Tibial artery (tissue), 4 donors: ENCODE measurements at regions not wholly inside any gene's neighbourhood (a gene's known extent, or its start where the extent isn't known, plus 50 kb on each side); places are given as distances from the start of the nearest gene placed in this dataset.

ENCODE experiments used
- DNase-seq, 2 donors: peaks; one replicate each; pipeline ENCODE4 v3.0.0-alpha.2; 2019
- H3K27ac ChIP-seq, 2 donors: fragments of 200-600 bp; sonication (generic) in 1 of 2; 1 replicate in 1 of 2; 2 replicates in 1 of 2; pipeline ENCODE4 v1.5.1; 2018 to 2019; ENCODE audit warnings: mild to moderate bottlenecking in 1 of 2
- H3K27me3 ChIP-seq, 2 donors: fragments of 200-600 bp; sonication (generic) in 1 of 2; one replicate each; pipeline versions ENCODE4 v1.5.1 to v1.6.0; 2016 to 2019
- H3K36me3 ChIP-seq, 3 donors: fragments of 200-600 bp; sonication (generic) in 2 of 3; one replicate each; pipeline ENCODE4 v1.5.1; 2016 to 2019; ENCODE audit warnings: mild to moderate bottlenecking in 2 of 3
- H3K4me1 ChIP-seq, 4 donors: fragments of 200-600 bp; sonication (generic) in 2 of 4; 1 replicate in 3 of 4; 2 replicates in 1 of 4; pipeline ENCODE4 v1.5.1; 2016 to 2019
- H3K4me3 ChIP-seq, 2 donors: fragments of 200-600 bp; sonication (generic) in 1 of 2; 1 replicate in 1 of 2; 2 replicates in 1 of 2; pipeline ENCODE4 v1.5.1; 2018 to 2019; ENCODE audit warnings: mild to moderate bottlenecking in 2 of 2
- H3K9me3 ChIP-seq, 3 donors: fragments of 200-600 bp; sonication (generic) in 1 of 3; one replicate each; pipeline ENCODE4 v1.5.1; 2016 to 2019
- intact Hi-C: fragments of 100-400 bp; cut with DNase I; formaldehyde crosslinking; loops from one replicate; pipeline ENCODE4 v1.15.0; 2023; ENCODE audit warnings: low total_unique reads
- TF ChIP-seq, protein P1 (sequence below), 2 experiments: fragments of 200-600 bp in 1 of 2; fragments of 450-650 bp in 1 of 2; IDR thresholded peaks; one replicate each; pipeline ENCODE4 v1.5.1; 2017 to 2019; ENCODE audit warnings: antibody characterized with exemption in 2 of 2, mild to moderate bottlenecking in 1 of 2, moderate library complexity in 1 of 2

DNA sequence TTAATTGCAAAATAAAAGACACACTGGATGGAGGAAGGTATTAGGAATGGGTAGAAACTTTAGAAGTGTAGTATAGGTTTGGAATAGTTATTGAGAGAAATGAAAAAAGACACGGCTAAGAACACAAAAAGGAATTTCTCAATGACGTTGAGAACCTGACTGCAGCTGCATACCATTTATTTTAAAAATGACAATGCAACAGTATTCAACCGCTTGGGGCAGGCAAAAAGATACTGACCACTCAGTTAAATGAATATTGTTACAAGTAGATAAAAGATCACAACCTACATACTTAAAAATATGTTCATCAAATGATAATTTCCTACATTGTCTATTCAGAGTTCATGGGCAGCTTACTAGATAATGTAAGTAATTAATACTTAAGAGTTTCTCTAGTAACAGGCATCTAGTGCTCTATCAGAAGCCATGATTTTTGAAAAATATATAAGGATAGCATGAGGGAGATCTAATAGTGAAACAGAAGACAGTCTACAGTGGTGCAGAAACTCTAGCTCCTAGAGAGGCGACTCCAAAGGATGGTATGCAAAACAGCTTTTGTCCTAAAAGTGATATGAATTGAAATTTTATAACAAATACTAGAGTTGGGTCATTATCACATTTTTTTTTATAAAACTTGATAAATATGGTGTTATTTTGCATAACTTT lies 216.2 kb upstream of the VEGFC start:
- H3K36me3 ChIP-seq = no peaks in the 10 kb centered on the region
- no peaks in the 10 kb centered on the region for H3K27me3 ChIP-seq
- intact Hi-C loops = no loop called here
- peaks cover 4 to 9% (median 6%) of the 10 kb centered on the region in 3 donors for H3K9me3 ChIP-seq
- H3K4me3 ChIP-seq = no peak overlapping the region
- no peak overlapping the region for H3K27ac ChIP-seq
- DNase-seq = no peak
- TF ChIP-seq, protein P1, sequence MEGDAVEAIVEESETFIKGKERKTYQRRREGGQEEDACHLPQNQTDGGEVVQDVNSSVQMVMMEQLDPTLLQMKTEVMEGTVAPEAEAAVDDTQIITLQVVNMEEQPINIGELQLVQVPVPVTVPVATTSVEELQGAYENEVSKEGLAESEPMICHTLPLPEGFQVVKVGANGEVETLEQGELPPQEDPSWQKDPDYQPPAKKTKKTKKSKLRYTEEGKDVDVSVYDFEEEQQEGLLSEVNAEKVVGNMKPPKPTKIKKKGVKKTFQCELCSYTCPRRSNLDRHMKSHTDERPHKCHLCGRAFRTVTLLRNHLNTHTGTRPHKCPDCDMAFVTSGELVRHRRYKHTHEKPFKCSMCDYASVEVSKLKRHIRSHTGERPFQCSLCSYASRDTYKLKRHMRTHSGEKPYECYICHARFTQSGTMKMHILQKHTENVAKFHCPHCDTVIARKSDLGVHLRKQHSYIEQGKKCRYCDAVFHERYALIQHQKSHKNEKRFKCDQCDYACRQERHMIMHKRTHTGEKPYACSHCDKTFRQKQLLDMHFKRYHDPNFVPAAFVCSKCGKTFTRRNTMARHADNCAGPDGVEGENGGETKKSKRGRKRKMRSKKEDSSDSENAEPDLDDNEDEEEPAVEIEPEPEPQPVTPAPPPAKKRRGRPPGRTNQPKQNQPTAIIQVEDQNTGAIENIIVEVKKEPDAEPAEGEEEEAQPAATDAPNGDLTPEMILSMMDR (IDR thresholded peaks at IDR 0.05) = no peak
- peaks cover 0 to 4% (median 0%) of the 10 kb centered on the region in 4 donors for H3K4me1 ChIP-seq

DNA sequence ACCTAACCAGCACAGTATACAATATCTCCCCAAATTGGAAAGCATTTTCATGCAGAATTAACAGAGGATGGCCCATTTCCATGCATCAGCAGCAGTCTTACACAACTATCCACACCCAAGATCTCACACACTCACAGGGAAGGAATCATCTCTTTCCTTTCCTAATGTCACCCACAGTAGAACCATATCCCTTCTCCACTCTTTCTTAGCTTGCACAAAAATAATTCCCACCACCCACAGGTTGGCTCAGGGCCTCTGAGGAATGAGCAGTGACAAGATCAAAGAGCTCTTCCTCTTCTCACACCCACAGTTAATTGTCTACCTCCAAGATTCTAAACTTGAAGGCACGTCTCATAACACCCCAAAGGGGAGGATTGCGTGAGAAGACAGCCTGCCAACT lies 217.7 kb upstream of the VEGFC start:
- Histone ChIP-seq H3K4me1 (peaks cover 0 to 4% (median 0%) of the 10 kb centered on the region in 4 donors), H3K36me3 (no peaks in the 10 kb centered on the region), H3K27ac (no peak overlapping the region), H3K4me3 (no peak overlapping the region), H3K9me3 (peaks cover 4 to 12% (median 6%) of the 10 kb centered on the region in 3 donors), H3K27me3 (no peaks in the 10 kb centered on the region)
- intact Hi-C loops = no loop called here
- no peak for DNase-seq
- TF ChIP-seq, protein P1 (IDR thresholded peaks at IDR 0.05) = no peak

DNA sequence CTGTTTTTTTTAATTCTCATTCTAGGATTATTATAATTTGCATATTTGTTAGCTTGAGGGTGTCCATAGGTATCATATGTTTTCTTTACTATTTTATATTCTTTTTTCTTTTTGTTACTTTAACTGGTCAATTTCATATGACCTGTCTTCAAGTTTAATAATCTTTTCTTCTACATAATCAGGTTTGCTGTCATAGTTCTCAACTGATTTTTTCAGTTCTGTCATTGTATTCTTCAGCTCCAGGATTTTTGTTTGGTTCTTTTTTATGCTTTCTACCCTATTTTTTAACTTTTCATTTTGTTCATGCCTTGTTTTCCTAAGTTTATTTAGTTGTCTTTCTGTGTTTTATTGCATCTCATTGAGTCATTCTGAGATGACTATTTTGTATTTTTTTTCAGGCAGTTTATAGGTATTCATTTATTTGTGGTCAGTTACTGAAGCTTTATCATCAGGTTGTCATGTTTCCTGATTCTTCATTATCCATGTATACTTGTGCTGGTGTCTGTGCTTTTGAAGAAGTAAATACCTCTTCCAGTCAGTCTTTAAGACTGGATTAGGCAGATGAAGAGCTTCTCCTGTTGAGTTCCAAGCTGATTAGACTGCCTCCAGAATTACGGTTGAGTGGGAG lies 220.3 kb upstream of the VEGFC start:
- intact Hi-C loops = no loop called here
- H3K27ac ChIP-seq = no peak overlapping the region
- TF ChIP-seq, protein P1 (IDR thresholded peaks at IDR 0.05) = no peak
- peaks cover 4 to 12% (median 6%) of the 10 kb centered on the region in 3 donors for H3K9me3 ChIP-seq
- no peaks in the 10 kb centered on the region for H3K27me3 ChIP-seq
- H3K4me1 ChIP-seq = no peaks in the 10 kb centered on the region
- no peak for DNase-seq
- no peaks in the 10 kb centered on the region for H3K36me3 ChIP-seq
- H3K4me3 ChIP-seq = no peak overlapping the region

DNA sequence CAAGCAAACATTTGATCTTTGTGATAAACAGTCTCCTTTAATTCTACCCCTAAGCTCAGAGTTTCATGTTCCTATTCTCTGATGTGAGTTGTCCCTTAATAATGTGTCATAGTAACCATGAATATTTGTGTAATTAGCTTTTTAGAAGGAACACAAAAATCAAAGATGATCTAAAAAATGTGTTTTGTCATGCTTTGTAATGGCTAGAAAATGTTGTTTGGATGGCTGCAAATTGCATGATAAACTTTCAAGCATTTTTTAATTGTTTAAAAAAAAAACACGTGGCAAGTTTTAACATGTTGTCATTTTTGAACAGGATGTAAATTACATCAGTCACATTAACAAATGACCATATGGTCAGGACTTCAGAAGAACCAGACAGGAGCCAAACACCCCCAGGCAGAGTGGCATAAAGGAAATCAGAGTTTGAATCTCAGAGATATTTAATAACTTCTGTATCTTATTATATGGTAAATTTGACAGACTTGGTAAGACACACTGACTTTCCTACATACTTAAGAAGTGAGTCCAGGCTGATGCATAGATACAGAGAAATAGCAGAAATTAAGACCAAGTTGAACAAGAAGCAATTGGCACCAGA lies 223.9 kb upstream of the VEGFC start:
- Histone ChIP-seq H3K36me3 (no peaks in the 10 kb centered on the region), H3K9me3 (peaks cover 4 to 12% (median 6%) of the 10 kb centered on the region in 3 donors), H3K4me3 (no peak overlapping the region), H3K4me1 (no peaks in the 10 kb centered on the region), H3K27ac (no peak overlapping the region), H3K27me3 (no peaks in the 10 kb centered on the region)
- TF ChIP-seq, protein P1 (IDR thresholded peaks at IDR 0.05) = no peak
- intact Hi-C loops = no loop called here
- no peak for DNase-seq

DNA sequence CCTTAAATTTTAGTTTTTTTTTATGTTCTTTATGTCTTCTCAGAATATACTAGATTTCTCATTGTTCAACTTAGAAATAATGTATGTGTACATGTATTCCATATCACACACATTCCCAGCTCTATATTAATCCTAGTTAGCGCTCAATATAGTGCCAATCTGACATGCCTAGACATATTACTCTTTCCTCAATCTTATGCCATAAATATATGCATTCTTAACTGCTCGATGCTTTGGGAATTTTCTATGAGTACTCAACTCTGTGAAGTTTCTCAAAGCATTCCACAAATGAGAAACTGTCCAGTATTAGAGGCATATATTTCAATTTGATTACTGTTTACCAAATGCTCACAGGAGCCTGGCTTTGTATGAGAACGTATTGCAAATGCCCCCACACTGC lies 231.2 kb upstream of the VEGFC start:
- H3K4me3 ChIP-seq = no peak overlapping the region
- H3K9me3 ChIP-seq = no peaks in the 10 kb centered on the region
- TF ChIP-seq, protein P1 (IDR thresholded peaks at IDR 0.05) = no peak
- DNase-seq = no peak
- no peaks in the 10 kb centered on the region for H3K27me3 ChIP-seq
- no peaks in the 10 kb centered on the region for H3K36me3 ChIP-seq
- intact Hi-C loops = no loop called here
- H3K27ac ChIP-seq = no peak overlapping the region
- no peaks in the 10 kb centered on the region for H3K4me1 ChIP-seq
